HL-60 (cell line): ENCODE measurements at regions not wholly inside any gene's neighbourhood (a gene's known extent, or its start where the extent isn't known, plus 50 kb on each side); places are given as distances from the start of the nearest gene placed in this dataset.

ENCODE experiments used
- DNase-seq, 2 experiments: peaks; one replicate each; pipeline ENCODE4 v3.0.0-alpha.2; 2010 to 2020; ENCODE audit warnings: low read depth in 1 of 2, low spot score in 1 of 2
- H3K27ac ChIP-seq: fragments of 250-450 bp; sonication (Bioruptor Pico); replicated peaks from 2 replicates; pipeline ENCODE4 v1.5.1; 2020; ENCODE audit warnings: mild to moderate bottlenecking, moderate library complexity
- H3K27me3 ChIP-seq: fragments of 250-450 bp; sonication (Bioruptor Pico); 2 replicates; pipeline ENCODE4 v1.5.1; 2021; ENCODE audit warnings: mild to moderate bottlenecking, moderate library complexity; ENCODE audit not compliant: insufficient read depth, poor library complexity, severe bottlenecking
- H3K4me3 ChIP-seq: replicated peaks from 2 replicates; pipeline ENCODE4 v1.5.1; 2011; ENCODE audit warnings: mild to moderate bottlenecking, control low read depth, low read length; ENCODE audit not compliant: insufficient read depth
- CTCF ChIP-seq: IDR thresholded peaks from one replicate; pipeline ENCODE4 v1.5.1; 2011; ENCODE audit warnings: low read length, control low read depth, inconsistent platforms; ENCODE audit not compliant: insufficient read depth
- GABPA ChIP-seq: IDR thresholded peaks from 2 replicates; pipeline ENCODE4 v1.6.1; 2012; ENCODE audit warnings: low read depth
- POLR2AphosphoS5 ChIP-seq: IDR thresholded peaks from 2 replicates; pipeline ENCODE4 v1.6.1; 2012; ENCODE audit warnings: low read depth
- REST ChIP-seq: IDR thresholded peaks from 2 replicates; pipeline ENCODE4 v1.6.1; 2012; ENCODE audit warnings: low read depth; ENCODE audit not compliant: insufficient replicate concordance
- SPI1 ChIP-seq: IDR thresholded peaks from 2 replicates; pipeline ENCODE4 v1.6.1; 2012; ENCODE audit warnings: low read depth, mild to moderate bottlenecking, borderline replicate concordance

GRCh38 chr14:94897082-94897481 is 127.2 kb upstream of the GSC start:
- Histone ChIP-seq H3K27me3 (no peaks in the 10 kb centered on the region), H3K27ac (no peak overlapping the region), H3K4me3 (no peak overlapping the region)
- TF ChIP-seq SPI1 (no peak), POLR2AphosphoS5 (no peak), CTCF (no peak), REST (no peak), GABPA (no peak)
- DNase-seq = no peak

GRCh38 chr14:94893411-94894160 is 123.7 kb upstream of the GSC start:
- no peak overlapping the region for H3K27ac ChIP-seq
- DNase-seq = no peak
- no peak overlapping the region for H3K4me3 ChIP-seq
- no peaks in the 10 kb centered on the region for H3K27me3 ChIP-seq
- TF ChIP-seq SPI1 = no peak
- TF ChIP-seq REST = no peak
- no peak for TF ChIP-seq CTCF
- TF ChIP-seq GABPA = no peak
- no peak for TF ChIP-seq POLR2AphosphoS5

- TF ChIP-seq CTCF (no peak), POLR2AphosphoS5 (no peak)
- Histone ChIP-seq H3K27me3 (no peaks in the 10 kb centered on the region), H3K27ac (no peak overlapping the region), H3K4me3 (no peak overlapping the region)
- DNase-seq = no peak
Measured at GRCh38 chr14:94890785-94891184, 120.9 kb upstream of the GSC start.
